ENCODE measurements at regions not wholly inside any gene's neighbourhood (a gene's known extent, or its start where the extent isn't known, plus 50 kb on each side); places are given as distances from the start of the nearest gene placed in this dataset.
"Not testable (repeated sequence)": the region's sequence is repeated elsewhere in the genome, so short reads cannot be mapped to it uniquely, and the experiment has no call there.

- no peak for DNase-seq
Observed at GRCh38 chr9:107587191-107587963, 97.8 kb upstream of the KLF4 start.

GRCh38 chr9:107586493-107586892 is 96.9 kb upstream of the KLF4 start:
- DNase-seq: no peak

DNA sequence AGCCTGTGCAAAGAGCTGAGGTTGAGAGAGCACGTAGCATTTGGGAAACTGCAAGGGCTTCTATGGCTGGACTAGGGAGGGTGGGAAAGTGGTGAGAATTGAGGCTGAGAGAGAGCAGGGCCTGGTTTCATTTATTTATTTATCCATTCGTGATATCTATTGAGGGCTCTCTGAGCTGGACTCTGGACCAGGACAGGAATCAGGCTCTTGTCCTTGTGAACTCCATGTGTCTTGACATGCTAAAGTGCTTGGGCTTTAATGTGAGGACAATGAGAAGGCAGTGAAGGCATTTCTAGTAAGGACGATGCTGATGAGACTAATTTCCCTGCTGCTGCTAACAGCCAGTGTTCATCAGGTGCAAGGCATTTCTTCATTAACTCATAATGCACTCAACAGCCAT is 95.9 kb upstream of the KLF4 start:
- DNase-seq: no peak

GRCh38 chr9:107584944-107585343 is 95.4 kb upstream of the KLF4 start:
- DNase-seq: no peak

- no peak for DNase-seq
Observed at GRCh38 chr9:107584186-107584585, 94.6 kb upstream of the KLF4 start.

- no peak for DNase-seq
Observed at GRCh38 chr9:107577140-107577776, 87.7 kb upstream of the KLF4 start.

GRCh38 chr9:107571148-107571547 is 81.6 kb upstream of the KLF4 start:
- no peak for DNase-seq

GRCh38 chr9:107569174-107569573 is 79.6 kb upstream of the KLF4 start:
- DNase-seq: no peak

DNA sequence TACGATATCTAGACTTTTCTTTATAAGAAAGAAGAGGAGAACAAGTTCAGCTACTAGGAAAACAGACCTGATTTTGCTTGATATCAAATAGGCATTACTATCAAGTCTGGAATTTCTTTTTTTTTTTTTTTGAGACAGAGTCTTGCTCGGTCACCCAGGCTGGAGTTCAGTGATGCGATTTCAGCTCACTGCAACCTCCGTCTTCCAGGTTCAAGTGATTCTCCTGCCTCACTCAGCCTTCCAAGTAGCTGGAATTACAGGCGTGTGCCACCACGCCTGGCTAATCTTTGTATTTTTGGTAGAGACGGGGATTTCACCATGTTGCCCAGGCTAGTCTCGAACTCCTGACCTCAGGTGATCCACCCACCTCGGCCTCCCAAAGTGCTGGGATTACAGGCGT is 78.8 kb upstream of the KLF4 start:
- DNase-seq: not testable (repeated sequence)

- DNase-seq: no peak
Observed at GRCh38 chr9:107567462-107567861, 77.9 kb upstream of the KLF4 start.

DNA sequence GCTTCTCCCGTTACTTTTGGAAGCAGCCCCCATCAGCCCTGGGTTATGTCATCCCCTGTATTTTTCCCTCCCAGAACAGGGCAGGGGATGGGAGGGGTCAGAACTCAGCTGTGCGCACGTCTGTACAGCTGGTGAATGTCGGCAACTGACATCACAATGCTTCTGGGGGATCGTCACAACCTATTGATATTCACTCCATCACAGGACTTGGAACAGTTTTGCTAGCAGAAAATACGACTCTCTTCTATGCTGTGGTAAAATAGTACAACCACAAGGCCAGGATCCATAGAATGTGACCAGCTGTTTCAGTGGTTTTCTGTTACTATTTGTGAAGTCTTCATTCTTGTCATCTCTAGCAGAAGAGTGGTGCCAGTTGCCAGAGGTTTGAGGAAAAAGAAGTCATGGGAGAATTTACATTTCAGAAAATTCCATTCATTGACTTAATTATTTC is 77.1 kb upstream of the KLF4 start:
- DNase-seq: peak; percentile 59

- DNase-seq: no peak
Observed at GRCh38 chr9:107562798-107563197, 73.2 kb upstream of the KLF4 start.

DNA sequence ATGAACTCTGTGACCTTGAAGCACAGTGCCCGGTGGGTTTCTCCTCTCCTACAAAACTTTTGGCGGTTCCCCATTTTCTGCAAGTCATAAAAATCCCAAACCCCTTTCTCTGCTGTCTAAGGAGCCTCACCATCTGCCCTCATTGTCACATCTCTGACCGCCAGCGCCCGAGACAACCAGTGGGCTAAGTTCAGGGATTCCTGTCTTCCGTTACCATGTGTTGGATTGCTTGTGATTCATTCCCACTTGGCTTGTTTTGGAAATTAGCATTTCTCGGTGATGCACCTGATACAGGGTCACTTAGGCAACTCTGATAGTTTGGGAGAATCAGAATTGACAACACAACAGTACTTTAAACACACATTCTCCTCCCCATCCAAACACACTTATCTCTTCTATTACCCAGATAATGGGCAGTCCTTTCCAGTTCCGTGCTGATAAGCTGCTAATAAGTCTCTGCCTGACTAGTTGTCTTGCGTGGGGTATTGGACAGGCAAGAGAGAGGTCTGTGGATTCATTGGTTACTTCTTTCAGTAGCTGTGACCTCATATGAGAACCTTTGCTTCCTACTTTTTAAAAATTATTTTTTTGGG is 70.0 kb upstream of the KLF4 start:
- DNase-seq: no peak

GRCh38 chr9:107557236-107557990 is 67.8 kb upstream of the KLF4 start:
- peak; percentile 16 for DNase-seq

GRCh38 chr9:107554636-107555035 is 65.1 kb upstream of the KLF4 start:
- DNase-seq: no peak

DNA sequence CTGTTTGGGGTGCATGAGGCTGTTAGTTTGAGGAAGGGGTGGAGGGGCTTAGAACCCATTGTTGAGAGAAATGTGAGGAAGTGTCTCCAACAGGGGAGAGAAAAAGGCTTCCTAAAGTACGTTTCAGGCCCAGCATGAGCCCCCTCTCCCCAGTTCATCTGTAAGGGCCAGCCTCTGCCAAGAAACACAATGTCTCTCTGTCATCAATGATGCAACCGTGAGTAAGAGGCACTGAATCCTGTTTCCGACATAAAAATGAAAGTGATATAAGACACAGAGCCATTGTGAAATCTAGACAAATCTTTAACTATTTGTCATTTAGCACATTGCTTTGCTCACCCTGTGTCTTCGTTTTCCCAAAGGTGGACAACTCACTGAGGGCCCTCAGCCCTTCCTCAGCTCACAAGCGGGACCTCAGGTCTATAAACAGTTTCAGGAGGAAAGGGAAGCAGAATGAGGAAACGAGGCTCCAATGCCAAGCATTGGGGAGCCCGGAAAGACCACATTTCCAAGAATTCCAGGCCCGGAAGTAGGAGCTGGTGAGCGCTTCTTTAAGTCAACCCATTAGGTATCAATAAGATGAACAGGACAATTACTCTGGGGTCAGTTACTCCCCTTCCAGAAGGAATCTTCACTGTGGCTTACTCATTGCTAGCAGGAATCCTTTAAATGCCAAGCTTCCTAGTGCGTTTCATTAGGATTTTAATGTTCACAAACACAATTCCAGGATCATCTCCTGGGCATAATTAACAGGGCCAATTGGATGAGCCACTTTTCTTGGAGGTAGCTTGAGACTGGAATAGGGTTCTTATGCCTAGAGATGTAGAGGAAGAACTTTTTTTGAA is 59.0 kb upstream of the KLF4 start:
- peak; percentile 97 for DNase-seq

DNA sequence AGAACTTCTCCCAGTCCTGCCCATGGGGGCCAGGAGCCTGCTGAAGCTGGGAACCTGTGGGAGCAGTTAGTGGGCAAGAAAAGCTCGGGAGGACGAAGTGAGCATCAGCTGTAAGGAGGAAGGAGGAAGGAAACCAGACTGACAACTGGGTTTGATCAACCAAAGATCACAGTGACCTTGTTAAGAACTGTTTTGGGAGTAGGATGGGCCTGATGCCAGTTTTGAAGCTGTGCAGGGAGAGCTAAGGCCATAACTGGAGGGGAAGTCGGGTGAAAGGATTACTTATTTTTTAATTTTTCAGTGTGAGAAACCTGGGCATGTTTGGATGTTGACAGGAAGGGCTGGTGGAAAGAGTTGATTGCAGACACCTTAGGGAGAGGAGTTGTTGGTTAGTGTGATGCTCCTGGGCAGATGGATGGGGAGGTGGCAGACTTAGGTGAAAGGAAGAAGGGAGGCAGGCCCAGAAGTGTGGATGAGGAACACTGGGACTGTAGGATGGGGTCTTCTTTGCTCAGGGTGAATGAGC is 58.3 kb upstream of the KLF4 start:
- DNase-seq: peak; percentile 18

GRCh38 chr9:107547303-107547702 is 57.7 kb upstream of the KLF4 start:
- DNase-seq: no peak

- no peak for DNase-seq
Observed at GRCh38 chr9:107546859-107547258, 57.3 kb upstream of the KLF4 start.

- DNase-seq: no peak
Observed at GRCh38 chr9:107545036-107545435, 55.5 kb upstream of the KLF4 start.

- DNase-seq: no peak
Observed at GRCh38 chr9:107542411-107543157, 53.0 kb upstream of the KLF4 start.
